ENCODE measurements at regions not wholly inside any gene's neighbourhood (a gene's known extent, or its start where the extent isn't known, plus 50 kb on each side); places are given as distances from the start of the nearest gene placed in this dataset.
"Not testable (repeated sequence)": the region's sequence is repeated elsewhere in the genome, so short reads cannot be mapped to it uniquely, and the experiment has no call there.

DNA sequence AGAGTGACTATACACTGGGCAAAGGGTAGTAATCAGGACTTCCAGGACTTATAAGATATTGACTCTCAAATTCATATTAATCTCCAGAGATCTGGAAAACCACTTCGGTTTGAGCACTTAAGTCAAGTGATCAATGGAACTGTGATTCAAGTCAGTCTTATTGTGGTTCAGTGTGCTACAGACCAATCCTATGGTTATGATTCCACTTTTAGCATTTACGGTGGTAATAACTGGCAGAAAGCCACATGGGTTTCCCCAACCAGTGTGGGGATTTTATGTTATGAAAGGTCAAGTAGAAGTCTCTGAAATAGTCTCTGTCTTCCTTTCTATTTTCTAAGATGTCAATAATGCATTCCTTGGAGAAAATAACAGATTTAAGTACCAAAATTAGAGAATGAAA, 151.3 kb upstream of the NEGR1 start:
- TF ChIP-seq EZH2 (IDR thresholded peaks at IDR 0.05; ENCODE audit: insufficient read depth, poor library complexity, severe bottlenecking) (no peak), EZH2phosphoT487 (IDR thresholded peaks at IDR 0.05; ENCODE audit: insufficient read depth, low read depth) (no peak)
- 62 to 67% methylated on average over 2 of the region's 2 CpGs for whole genome bisulfite sequencing, 2 experiments (ENCODE audit: low coverage in 1 of 2, low lambda C conversion rate in 2 of 2, missing lambda C conversion rate in 2 of 2)
- no peaks in the 10 kb centered on the region for H3K79me2 ChIP-seq (ENCODE audit: insufficient read depth)

DNA sequence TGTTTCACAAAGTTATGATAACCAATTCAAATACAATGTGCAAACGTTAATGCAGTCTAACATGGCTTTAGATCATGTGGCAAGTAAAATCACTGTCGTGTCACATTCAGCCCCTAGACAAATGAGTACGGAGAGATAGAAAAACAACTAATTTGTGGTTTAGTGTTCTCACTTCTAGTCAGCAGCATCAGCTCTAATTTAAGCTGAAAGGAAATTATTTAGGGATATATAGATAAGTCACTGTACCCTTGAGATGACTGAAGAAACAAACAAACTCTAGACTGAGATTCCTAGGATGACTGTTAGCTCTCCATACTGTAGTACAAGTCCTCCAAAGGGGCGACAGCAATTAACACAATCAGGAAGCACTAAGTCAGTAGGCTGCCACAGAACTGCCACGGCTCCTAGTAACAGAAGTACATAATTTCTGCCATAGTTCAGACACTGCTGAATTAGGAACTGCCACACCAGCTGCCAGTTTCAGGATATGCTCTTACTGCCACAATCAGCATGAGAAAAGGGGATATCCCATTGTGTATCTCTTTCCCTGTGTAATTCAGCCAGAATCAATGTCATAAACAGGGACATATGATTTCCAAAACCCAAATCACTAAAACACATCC, 150.4 kb upstream of the NEGR1 start:
- no peak overlapping the region for H3K9ac ChIP-seq
- no peaks in the 10 kb centered on the region for H3F3A ChIP-seq (ENCODE audit: insufficient read depth)
- H2AFZ ChIP-seq: no peak overlapping the region
- no peak overlapping the region for H3K4me3 ChIP-seq
- no peaks in the 10 kb centered on the region for H3K27me3 ChIP-seq (replicated peaks; ENCODE audit: insufficient read depth)
- H3K27ac ChIP-seq: no peak overlapping the region
- H3K9me2 ChIP-seq (ENCODE audit: insufficient read depth): no peaks in the 10 kb centered on the region
- TF ChIP-seq EZH2 (IDR thresholded peaks at IDR 0.05; ENCODE audit: insufficient read depth, poor library complexity, severe bottlenecking): no peak
- no peak for TF ChIP-seq EZH2phosphoT487 (IDR thresholded peaks at IDR 0.05; ENCODE audit: insufficient read depth, low read depth)
- no peak for DNase-seq
- no peaks in the 10 kb centered on the region for H4K20me1 ChIP-seq (ENCODE audit: insufficient read depth)
- H3K9me3 ChIP-seq (ENCODE audit: low read depth): no peaks in the 10 kb centered on the region
- in situ Hi-C loops (cut with MboI): no loop called here
- no peaks in the 10 kb centered on the region for H3K36me3 ChIP-seq (ENCODE audit: low read depth)
- no peak overlapping the region for H3K4me2 ChIP-seq (ENCODE audit: unreplicated experiment)
- WGBS, 2 experiments (ENCODE audit: low coverage in 1 of 2, low lambda C conversion rate in 2 of 2, missing lambda C conversion rate in 2 of 2): 90 to 96% methylated on average over 5 of the region's 5 CpGs
- H3K79me2 ChIP-seq (ENCODE audit: insufficient read depth): no peaks in the 10 kb centered on the region
- peaks cover 12% of the 10 kb centered on the region for H3K4me1 ChIP-seq (ENCODE audit: insufficient read depth)

More for the DNA sequence above, 151.3 kb upstream of the NEGR1 start:
- Histone ChIP-seq H4K20me1 (ENCODE audit: insufficient read depth) (no peaks in the 10 kb centered on the region), H3K9me3 (ENCODE audit: low read depth) (no peaks in the 10 kb centered on the region), H3K9me2 (ENCODE audit: insufficient read depth) (no peaks in the 10 kb centered on the region), H3K4me1 (ENCODE audit: insufficient read depth) (peaks cover 20% of the 10 kb centered on the region), H3K4me3 (no peak overlapping the region), H3K9ac (no peak overlapping the region), H3F3A (ENCODE audit: insufficient read depth) (peaks cover 3% of the 10 kb centered on the region; the same call in 1 of the 2 replicates), H3K36me3 (ENCODE audit: low read depth) (no peaks in the 10 kb centered on the region), H3K27ac (no peak overlapping the region), H3K27me3 (replicated peaks; ENCODE audit: insufficient read depth) (no peaks in the 10 kb centered on the region), H3K4me2 (ENCODE audit: unreplicated experiment) (no peak overlapping the region), H2AFZ (no peak overlapping the region)
- no peak for DNase-seq
- in situ Hi-C loops (cut with MboI): no loop called here

DNA sequence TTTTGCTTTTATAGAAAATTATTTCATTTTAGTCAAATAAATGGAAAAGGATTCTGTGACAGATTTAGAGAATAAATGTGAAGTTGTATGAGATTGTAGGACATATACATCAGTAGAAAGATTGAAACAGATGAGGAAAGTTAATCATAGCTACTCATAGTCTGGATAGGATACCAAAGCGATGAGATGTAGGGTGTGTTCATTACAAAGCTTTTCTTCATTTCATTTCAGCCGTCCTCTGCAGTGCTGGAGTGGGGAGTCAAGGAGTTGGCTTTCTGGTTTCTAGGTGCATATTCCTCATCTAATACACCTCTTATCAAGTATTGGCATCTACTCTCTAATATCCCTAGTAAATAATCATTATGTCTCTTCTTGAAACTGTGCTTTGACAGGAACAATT, 149.5 kb upstream of the NEGR1 start:
- in situ Hi-C loops (cut with MboI): no loop called here

DNA sequence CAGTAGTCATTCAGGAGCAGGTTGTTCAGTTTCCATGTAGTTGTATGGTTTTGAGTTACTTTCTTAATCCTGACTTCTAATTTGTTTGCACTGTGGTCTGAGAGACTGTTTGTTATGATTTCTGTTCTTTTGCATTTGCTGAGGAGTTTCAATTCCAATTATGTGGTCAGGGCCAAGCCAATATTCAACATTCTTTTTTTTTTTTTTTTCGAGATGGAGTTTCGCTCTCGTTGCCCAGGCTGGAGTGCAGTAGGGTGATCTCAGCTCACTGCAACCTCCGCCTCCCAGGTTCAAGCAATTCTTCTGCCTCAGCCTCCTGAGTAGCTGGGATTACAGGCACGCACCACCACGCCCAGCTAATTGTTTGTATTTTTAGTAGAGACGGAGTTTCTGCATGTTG, 145.9 kb upstream of the NEGR1 start:
- H3K4me1 ChIP-seq (ENCODE audit: insufficient read depth); H3K27ac ChIP-seq; H3K9me3 ChIP-seq (ENCODE audit: low read depth); H3K4me2 ChIP-seq (ENCODE audit: unreplicated experiment); H3K79me2 ChIP-seq (ENCODE audit: insufficient read depth); in situ Hi-C loops (cut with MboI); H3K9me2 ChIP-seq (ENCODE audit: insufficient read depth); H3K4me3 ChIP-seq; H4K20me1 ChIP-seq (ENCODE audit: insufficient read depth); H3K9ac ChIP-seq; DNase-seq; H2AFZ ChIP-seq; H3K36me3 ChIP-seq (ENCODE audit: low read depth); H3K27me3 ChIP-seq (replicated peaks; ENCODE audit: insufficient read depth); H3F3A ChIP-seq (ENCODE audit: insufficient read depth): not testable (repeated sequence)
- WGBS, 2 experiments (ENCODE audit: low coverage in 1 of 2, low lambda C conversion rate in 2 of 2, missing lambda C conversion rate in 2 of 2): 91 to 93% methylated on average over 7 of the region's 7 CpGs

More for the DNA sequence above, 149.5 kb upstream of the NEGR1 start:
- Histone ChIP-seq H3K27ac (no peak overlapping the region), H3F3A (ENCODE audit: insufficient read depth) (no peaks in the 10 kb centered on the region), H2AFZ (no peak overlapping the region), H3K9me3 (ENCODE audit: low read depth) (no peaks in the 10 kb centered on the region), H3K9me2 (ENCODE audit: insufficient read depth) (no peaks in the 10 kb centered on the region), H3K9ac (no peak overlapping the region), H3K4me3 (no peak overlapping the region), H3K4me2 (ENCODE audit: unreplicated experiment) (no peak overlapping the region), H3K36me3 (ENCODE audit: low read depth) (no peaks in the 10 kb centered on the region), H3K4me1 (ENCODE audit: insufficient read depth) (peaks cover 10% of the 10 kb centered on the region; the same call in 1 of the 2 replicates), H4K20me1 (ENCODE audit: insufficient read depth) (no peaks in the 10 kb centered on the region), H3K79me2 (ENCODE audit: insufficient read depth) (no peaks in the 10 kb centered on the region), H3K27me3 (replicated peaks; ENCODE audit: insufficient read depth) (no peaks in the 10 kb centered on the region)
- no peak for TF ChIP-seq EZH2phosphoT487 (IDR thresholded peaks at IDR 0.05; ENCODE audit: insufficient read depth, low read depth)
- TF ChIP-seq EZH2 (IDR thresholded peaks at IDR 0.05; ENCODE audit: insufficient read depth, poor library complexity, severe bottlenecking): no peak
- DNase-seq: peak; percentile 49
- 52 to 61% methylated on average over 2 of the region's 2 CpGs for WGBS, 2 experiments (ENCODE audit: low coverage in 1 of 2, low lambda C conversion rate in 2 of 2, missing lambda C conversion rate in 2 of 2)

DNA sequence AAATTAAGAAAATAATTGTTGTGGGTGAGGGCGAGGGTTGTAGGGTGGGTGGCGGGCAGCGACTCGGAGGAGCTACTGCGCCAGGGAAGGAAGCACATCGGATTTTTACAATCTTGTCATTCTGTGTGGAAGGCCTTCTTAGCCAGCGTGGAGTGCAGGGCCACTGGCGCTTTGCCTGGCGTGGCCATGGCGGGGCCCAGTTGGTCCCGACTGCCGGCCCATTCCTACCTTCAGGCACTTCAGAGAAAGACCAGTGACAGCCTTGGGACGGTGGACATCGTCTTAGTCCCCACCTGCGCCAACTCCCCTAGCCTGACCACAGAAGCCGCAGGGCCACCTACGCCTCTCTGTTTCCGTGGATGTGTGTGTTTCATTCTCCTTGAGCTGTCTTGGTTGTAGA, 136.9 kb upstream of the NEGR1 start:
- no peak overlapping the region for H3K9ac ChIP-seq
- TF ChIP-seq EZH2phosphoT487 (IDR thresholded peaks at IDR 0.05; ENCODE audit: insufficient read depth, low read depth) (no peak), EZH2 (IDR thresholded peaks at IDR 0.05; ENCODE audit: insufficient read depth, poor library complexity, severe bottlenecking) (no peak)
- DNase-seq: no peak
- H3K79me2 ChIP-seq (ENCODE audit: insufficient read depth): no peaks in the 10 kb centered on the region
- H2AFZ ChIP-seq: no peak overlapping the region
- in situ Hi-C loops (cut with MboI): no loop called here
- no peak overlapping the region for H3K27ac ChIP-seq
- H3K27me3 ChIP-seq (replicated peaks; ENCODE audit: insufficient read depth): no peaks in the 10 kb centered on the region
- H3K4me1 ChIP-seq (ENCODE audit: insufficient read depth): no peaks in the 10 kb centered on the region
- no peaks in the 10 kb centered on the region for H3K9me3 ChIP-seq (ENCODE audit: low read depth)
- no peak overlapping the region for H3K4me3 ChIP-seq
- no peak overlapping the region for H3K4me2 ChIP-seq (ENCODE audit: unreplicated experiment)
- H4K20me1 ChIP-seq (ENCODE audit: insufficient read depth): no peaks in the 10 kb centered on the region
- H3K9me2 ChIP-seq (ENCODE audit: insufficient read depth): no peaks in the 10 kb centered on the region
- WGBS, 2 experiments (ENCODE audit: low coverage in 1 of 2, low lambda C conversion rate in 2 of 2, missing lambda C conversion rate in 2 of 2): 93 to 97% methylated on average over 18 of the region's 18 CpGs
- H3K36me3 ChIP-seq (ENCODE audit: low read depth): no peaks in the 10 kb centered on the region
- no peaks in the 10 kb centered on the region for H3F3A ChIP-seq (ENCODE audit: insufficient read depth)
